NCI-H2227 (cell line): ENCODE measurements at regions not wholly inside any gene's neighbourhood (a gene's known extent, or its start where the extent isn't known, plus 50 kb on each side); places are given as distances from the start of the nearest gene placed in this dataset.
A peak's percentile ranks its signal among the peaks of the same experiment; 100 is the strongest.
"Not testable (repeated sequence)": the region's sequence is repeated elsewhere in the genome, so short reads cannot be mapped to it uniquely, and the experiment has no call there.

ENCODE experiments used
- DNase-seq: peaks from one replicate; lab custom pipeline; 2025; ENCODE audit not compliant: unreplicated experiment; lab: John Stamatoyannopoulos, UW

GRCh38 chr16:50451951-50452508, 83.2 kb upstream of the BRD7 start:
- DNase-seq: no peak

- no peak for DNase-seq
Measured at GRCh38 chr16:50450957-50451356, 82.2 kb upstream of the BRD7 start.

- DNase-seq: no peak
Measured at GRCh38 chr16:50449800-50450199, 81.0 kb upstream of the BRD7 start.

- DNase-seq: no peak
Measured at GRCh38 chr16:50448981-50449380, 80.2 kb upstream of the BRD7 start.

GRCh38 chr16:50448522-50448921, 79.7 kb upstream of the BRD7 start:
- no peak for DNase-seq

- DNase-seq: not testable (repeated sequence)
Measured at GRCh38 chr16:50447386-50447785, 78.6 kb upstream of the BRD7 start.

- no peak for DNase-seq
Measured at GRCh38 chr16:50446861-50447260, 78.1 kb upstream of the BRD7 start.

- no peak for DNase-seq
Measured at GRCh38 chr16:50445621-50446555, 77.1 kb upstream of the BRD7 start.

GRCh38 chr16:50444526-50444925, 75.7 kb upstream of the BRD7 start:
- DNase-seq: no peak

GRCh38 chr16:50442221-50442620, 73.4 kb upstream of the BRD7 start:
- no peak for DNase-seq

GRCh38 chr16:50441486-50442157, 72.8 kb upstream of the BRD7 start:
- DNase-seq: no peak

- DNase-seq: no peak
Measured at GRCh38 chr16:50440991-50441390, 72.2 kb upstream of the BRD7 start.

GRCh38 chr16:50440531-50440930, 71.7 kb upstream of the BRD7 start:
- DNase-seq: no peak

GRCh38 chr16:50437769-50438437, 69.1 kb upstream of the BRD7 start:
- DNase-seq: no peak

GRCh38 chr16:50436271-50436670, 67.5 kb upstream of the BRD7 start:
- no peak for DNase-seq

- no peak for DNase-seq
Measured at GRCh38 chr16:50434872-50435478, 66.2 kb upstream of the BRD7 start.

- DNase-seq: no peak
Measured at GRCh38 chr16:50430076-50430475, 61.3 kb upstream of the BRD7 start.

- DNase-seq: no peak
Measured at GRCh38 chr16:50428742-50429141, 60.0 kb upstream of the BRD7 start.

- DNase-seq: no peak
Measured at GRCh38 chr16:50428116-50428515, 59.3 kb upstream of the BRD7 start.

- no peak for DNase-seq
Measured at GRCh38 chr16:50427107-50427506, 58.3 kb upstream of the BRD7 start.

GRCh38 chr16:50425648-50426047, 56.9 kb upstream of the BRD7 start:
- peak; percentile 40 for DNase-seq
